GM21786 (cell line): ENCODE measurements at regions not wholly inside any gene's neighbourhood (a gene's known extent, or its start where the extent isn't known, plus 50 kb on each side); places are given as distances from the start of the nearest gene placed in this dataset.
"Not testable (repeated sequence)": the region's sequence is repeated elsewhere in the genome, so short reads cannot be mapped to it uniquely, and the experiment has no call there.

Experiments
- ATAC-seq: cut with Tn5 transposase; IDR thresholded peaks from one replicate; pipeline ENCODE4 v1.9.1; 2021; ENCODE audit not compliant: unreplicated experiment

DNA sequence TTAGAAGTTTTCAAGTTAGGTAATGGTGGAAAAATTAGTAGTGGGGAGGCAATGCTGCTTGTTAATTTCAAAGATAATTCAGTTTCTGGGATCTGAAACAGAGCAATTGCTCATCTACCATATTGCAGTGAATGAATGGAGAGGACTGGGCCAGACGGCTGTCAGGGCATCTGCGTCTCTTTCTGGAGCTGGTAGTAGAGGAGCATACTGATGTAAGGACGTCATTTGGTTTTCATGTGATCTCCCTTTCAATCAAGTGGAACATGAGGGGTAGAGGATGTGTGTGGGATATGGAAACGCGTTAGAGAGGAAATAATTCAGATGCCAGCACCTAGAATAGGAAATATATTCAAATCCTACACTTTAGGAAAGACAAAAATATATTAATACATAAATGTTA is 490.3 kb downstream of the ADCYAP1 start:
- ATAC-seq = no peak

- no peak for ATAC-seq
Measured at GRCh38 chr18:1408376-1408775, 503.7 kb downstream of the ADCYAP1 start.

DNA sequence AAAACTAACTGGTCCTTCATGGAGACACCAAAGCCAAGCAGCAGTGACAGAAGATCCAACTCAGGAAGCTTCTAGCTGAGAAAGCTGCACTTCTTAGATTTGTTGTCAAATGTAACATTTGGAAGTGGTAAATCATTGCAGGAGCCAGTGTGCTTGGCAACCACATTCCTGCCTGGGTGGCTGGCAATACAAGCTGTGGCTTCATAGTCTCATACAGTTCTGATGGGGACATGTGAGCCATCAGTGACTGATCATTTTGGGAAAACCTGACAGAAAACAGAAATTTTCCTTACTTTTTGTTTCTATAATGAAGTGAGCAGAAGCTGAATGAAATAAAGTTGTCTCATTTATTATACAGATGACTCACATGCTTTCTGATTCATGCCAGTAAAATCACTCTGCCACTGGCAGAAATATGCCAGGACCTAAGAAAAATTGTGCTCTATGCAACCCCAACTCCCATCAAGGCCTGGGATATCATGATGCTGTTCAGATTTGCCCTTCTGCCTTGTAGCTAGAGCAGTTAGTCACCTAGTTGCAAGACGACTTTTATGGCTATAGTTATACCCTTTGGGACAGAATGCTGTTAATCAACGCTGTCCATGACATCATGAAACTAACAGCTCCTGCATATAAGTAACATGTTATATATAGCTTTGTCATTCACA is 508.1 kb downstream of the ADCYAP1 start:
- no peak for ATAC-seq

DNA sequence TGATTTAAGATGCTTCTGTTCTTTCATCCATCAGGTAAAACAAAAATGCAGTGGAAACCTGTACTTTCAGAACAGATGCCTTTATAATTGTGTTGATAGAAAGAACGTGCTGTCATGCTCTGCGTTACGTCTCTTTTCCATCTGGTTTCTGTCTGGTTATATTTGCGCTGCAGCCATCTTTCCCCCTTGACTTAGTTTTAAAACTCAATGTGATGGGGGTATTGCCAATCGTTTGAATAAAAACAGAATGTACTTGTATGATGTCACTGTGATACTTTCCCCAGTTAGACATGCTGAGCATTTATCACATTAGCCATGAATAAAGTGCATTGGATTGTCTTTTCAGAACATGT is 508.6 kb downstream of the ADCYAP1 start:
- ATAC-seq = no peak

- ATAC-seq = no peak
Measured at GRCh38 chr18:1416074-1416473, 511.4 kb downstream of the ADCYAP1 start.

DNA sequence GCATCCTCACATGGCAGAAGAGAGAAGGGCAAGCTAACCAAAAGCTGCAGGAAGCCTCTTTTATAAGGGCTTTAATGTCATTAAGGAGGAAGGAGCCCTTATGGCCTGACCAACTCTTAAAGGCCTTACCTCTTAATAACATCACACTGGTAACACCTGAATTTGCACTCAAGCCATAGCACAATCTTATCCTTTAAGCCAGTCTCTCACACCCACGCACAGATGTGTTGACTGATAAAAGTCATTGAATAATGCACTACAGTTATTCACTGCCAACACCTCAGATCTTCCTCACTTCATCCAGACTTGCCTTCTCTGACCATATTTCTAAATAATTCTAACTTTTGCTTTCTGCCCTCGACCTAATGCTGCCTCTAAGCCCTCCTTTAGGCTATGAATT is 516.8 kb downstream of the ADCYAP1 start:
- ATAC-seq = no peak

- no peak for ATAC-seq
Measured at GRCh38 chr18:1422634-1423033, 518.0 kb downstream of the ADCYAP1 start.

DNA sequence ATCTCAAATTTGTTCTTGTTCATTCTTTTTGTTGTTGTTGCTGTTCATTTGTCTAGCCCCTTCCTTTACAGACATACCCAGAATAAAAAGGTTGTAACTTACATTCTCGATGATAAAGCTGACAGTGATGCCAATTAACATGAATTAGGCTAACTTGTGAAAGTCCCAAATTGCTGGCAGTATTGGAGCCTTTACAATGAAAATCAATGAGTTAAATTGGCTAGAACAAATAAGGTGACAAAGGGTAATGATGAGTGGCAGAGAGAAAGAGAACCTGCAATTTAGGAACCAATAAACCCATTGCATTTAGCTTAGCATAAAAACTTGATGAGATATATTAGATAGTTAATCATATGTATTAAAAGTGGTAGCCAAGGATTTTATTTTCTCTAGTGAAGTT is 521.0 kb downstream of the ADCYAP1 start:
- ATAC-seq = no peak

DNA sequence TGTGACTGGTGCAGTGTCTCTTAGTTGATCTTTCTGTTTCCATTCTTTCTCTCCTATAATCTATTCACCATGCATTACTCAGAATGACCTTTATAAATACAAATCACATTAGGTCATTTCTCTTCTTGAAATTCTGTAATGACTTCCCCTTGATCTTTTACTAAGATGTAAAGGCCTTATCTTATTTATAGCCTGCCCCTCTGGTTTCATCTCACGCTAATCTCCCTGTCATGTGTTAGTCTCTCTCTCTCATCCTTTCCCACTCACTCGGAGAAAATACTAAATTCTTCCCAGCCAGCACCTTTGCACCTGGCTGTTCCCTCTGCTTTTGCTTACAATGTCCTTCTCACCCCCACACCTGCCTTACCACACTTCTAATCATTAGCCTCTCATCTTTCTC is 530.8 kb downstream of the ADCYAP1 start:
- ATAC-seq = no peak

GRCh38 chr18:1436199-1436598 is 531.5 kb downstream of the ADCYAP1 start:
- ATAC-seq = no peak

DNA sequence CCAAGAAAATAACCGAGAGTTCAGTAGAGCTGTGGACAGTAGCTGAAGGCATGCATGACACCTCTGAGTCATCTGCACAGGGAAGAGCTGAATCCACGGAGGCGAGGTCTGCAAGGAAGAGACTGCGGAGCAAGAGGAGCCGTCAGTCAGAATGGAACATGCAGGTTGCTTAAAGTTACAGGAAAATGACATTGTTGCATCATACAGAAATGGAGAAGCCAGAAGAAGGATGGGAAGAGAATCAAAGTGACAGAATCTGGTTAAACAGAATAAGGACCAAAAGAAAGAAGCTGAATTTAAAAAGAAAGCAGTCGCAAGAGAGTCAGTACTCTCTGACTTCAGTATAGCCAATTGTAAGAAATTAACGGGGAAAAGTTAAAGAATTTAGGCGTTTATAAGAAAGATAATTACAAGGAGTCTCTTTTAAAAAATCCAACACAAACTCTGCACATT is 533.8 kb downstream of the ADCYAP1 start:
- no peak for ATAC-seq

DNA sequence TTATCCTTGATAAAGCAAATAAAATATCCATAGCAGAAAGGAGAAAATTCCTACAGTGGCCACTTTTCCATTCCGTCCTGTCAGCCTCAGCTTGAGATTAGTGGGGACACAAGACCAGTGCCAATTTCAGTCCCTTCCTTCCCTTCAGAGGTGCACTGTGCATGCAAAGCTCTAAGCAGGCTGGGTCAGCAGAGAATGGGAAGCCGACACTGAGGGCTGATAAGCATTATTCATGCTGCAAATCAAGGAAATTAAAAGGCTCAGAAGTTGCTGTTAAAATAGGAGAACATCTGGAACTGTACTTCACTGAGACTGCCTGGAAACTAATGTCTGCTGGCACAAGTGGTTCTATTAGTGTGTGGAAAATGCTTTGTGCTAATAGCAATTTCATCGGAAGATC is 534.3 kb downstream of the ADCYAP1 start:
- ATAC-seq = no peak

DNA sequence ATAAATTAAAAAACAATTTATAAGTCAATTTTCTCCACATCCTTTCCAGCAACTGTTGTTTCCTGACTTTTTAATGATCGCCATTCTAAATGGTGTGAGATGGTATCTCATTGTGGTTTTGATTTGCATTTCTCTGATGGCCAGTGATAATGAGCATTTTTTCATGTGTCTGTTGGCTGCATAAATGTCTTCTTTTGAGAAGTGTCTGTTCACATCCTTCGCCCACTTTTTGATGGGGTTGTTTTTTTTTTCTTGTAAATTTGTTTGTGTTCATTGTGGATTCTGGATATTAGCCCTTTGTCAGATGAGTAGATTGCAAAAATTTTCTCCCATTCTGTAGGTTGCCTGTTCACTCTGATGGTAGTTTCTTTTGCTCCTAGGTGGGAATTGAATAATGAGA is 539.4 kb downstream of the ADCYAP1 start:
- not testable (repeated sequence) for ATAC-seq

GRCh38 chr18:1446765-1447164 is 542.1 kb downstream of the ADCYAP1 start:
- ATAC-seq = no peak

DNA sequence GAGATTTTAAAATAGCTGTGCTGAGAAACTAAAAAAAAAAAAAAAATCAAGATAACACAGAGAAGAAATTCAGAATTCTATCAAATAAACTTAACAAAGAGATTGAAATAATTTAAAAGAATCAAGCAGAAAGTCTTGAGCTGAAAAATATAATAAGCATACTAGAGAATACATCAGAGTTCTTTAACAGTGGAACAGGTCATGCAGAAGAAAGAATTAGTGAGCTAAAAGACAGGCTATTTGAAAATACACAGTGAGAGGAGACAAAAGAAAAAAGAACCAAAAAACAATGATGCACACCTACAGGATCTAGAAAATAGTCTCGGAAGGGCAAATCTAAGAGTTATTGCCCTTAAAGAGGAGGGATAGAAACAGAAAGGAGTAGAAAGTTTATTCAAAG is 548.1 kb downstream of the ADCYAP1 start:
- no peak for ATAC-seq

- ATAC-seq = no peak
Measured at GRCh38 chr18:1455605-1456004, 550.9 kb downstream of the ADCYAP1 start.

DNA sequence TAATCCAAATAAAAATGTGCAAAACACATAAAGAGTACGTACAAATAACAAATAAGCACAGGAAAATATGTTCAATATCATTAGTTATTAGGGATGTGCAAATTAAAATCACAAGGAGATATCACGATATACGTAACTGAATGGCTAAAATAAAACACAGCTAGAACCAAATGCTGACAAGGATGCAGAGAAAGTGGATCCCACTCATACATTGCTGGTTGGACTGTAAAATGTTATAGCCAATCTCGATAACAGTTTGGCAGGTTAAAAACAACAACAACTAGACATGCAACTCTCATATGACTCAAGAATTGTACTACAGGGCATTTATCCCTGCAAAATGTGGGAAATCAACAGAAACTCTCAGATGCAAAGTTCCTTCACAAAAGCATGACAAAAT is 553.9 kb downstream of the ADCYAP1 start:
- ATAC-seq = no peak

DNA sequence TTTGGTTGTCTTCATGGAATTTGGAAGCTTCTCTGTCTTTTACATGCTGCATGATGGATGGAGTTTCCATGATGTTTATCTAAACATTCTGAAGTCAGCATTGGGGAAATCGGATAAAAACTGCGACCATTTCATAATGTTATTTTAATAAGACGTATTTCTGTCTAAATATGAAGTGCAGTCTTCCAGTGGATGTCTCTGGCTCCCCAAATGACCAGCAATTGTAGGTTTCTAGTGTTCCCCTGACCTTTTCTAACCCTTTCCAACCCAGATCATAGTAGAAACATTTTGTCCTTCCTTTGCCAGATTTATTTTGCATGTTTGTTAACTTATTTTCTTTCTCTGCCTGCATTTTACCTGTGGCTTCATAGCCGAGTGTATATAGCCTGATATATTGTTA is 559.3 kb downstream of the ADCYAP1 start:
- no peak for ATAC-seq

GRCh38 chr18:1464444-1465217 is 560.0 kb downstream of the ADCYAP1 start:
- no peak for ATAC-seq

- ATAC-seq = no peak
Measured at GRCh38 chr18:1466035-1466434, 561.4 kb downstream of the ADCYAP1 start.

- no peak for ATAC-seq
Measured at GRCh38 chr18:1467461-1467964, 562.8 kb downstream of the ADCYAP1 start.

- no peak for ATAC-seq
Measured at GRCh38 chr18:1468550-1468949, 563.9 kb downstream of the ADCYAP1 start.

GRCh38 chr18:1475867-1476266 is 571.2 kb downstream of the ADCYAP1 start:
- ATAC-seq = no peak
